HEK293T (cell line): ENCODE measurements at regions not wholly inside any gene's neighbourhood (a gene's known extent, or its start where the extent isn't known, plus 50 kb on each side); places are given as distances from the start of the nearest gene placed in this dataset.
"Not testable (repeated sequence)": the region's sequence is repeated elsewhere in the genome, so short reads cannot be mapped to it uniquely, and the experiment has no call there.

ENCODE experiments used
- BHLHE40 ChIP-seq: fragments of 450-650 bp; IDR thresholded peaks from 2 replicates; pipeline ENCODE4 v1.6.1; 2016; ENCODE audit warnings: mild to moderate bottlenecking, moderate library complexity, borderline replicate concordance
- FOXM1 ChIP-seq: fragments of 450-650 bp; IDR thresholded peaks from 2 replicates; pipeline ENCODE4 v1.6.1; 2017; ENCODE audit warnings: mild to moderate bottlenecking, borderline replicate concordance
- LEF1 ChIP-seq: fragments of 450-650 bp; IDR thresholded peaks from 2 replicates; pipeline ENCODE4 v1.6.1; 2017; ENCODE audit warnings: mild to moderate bottlenecking, borderline replicate concordance
- NFRKB ChIP-seq: fragments of 450-650 bp; IDR thresholded peaks from 2 replicates; pipeline ENCODE4 v1.6.1; 2016; ENCODE audit warnings: mild to moderate bottlenecking, moderate library complexity
- SUZ12 ChIP-seq: fragments of 450-650 bp; IDR thresholded peaks from 2 replicates; pipeline ENCODE4 v1.6.1; 2016; ENCODE audit warnings: mild to moderate bottlenecking

GRCh38 chr7:153993402-153993801 lies 58.8 kb upstream of the DPP6 start:
- TF ChIP-seq FOXM1, SUZ12, LEF1, BHLHE40, NFRKB: not testable (repeated sequence)
